GM21526 (cell line): ENCODE measurements at regions not wholly inside any gene's neighbourhood (a gene's known extent, or its start where the extent isn't known, plus 50 kb on each side); places are given as distances from the start of the nearest gene placed in this dataset.

Source experiments
- ATAC-seq: cut with Tn5 transposase; IDR thresholded peaks from one replicate; pipeline ENCODE4 v1.9.1; 2021; ENCODE audit warnings: moderate library complexity; ENCODE audit not compliant: unreplicated experiment, low FRiP score

DNA sequence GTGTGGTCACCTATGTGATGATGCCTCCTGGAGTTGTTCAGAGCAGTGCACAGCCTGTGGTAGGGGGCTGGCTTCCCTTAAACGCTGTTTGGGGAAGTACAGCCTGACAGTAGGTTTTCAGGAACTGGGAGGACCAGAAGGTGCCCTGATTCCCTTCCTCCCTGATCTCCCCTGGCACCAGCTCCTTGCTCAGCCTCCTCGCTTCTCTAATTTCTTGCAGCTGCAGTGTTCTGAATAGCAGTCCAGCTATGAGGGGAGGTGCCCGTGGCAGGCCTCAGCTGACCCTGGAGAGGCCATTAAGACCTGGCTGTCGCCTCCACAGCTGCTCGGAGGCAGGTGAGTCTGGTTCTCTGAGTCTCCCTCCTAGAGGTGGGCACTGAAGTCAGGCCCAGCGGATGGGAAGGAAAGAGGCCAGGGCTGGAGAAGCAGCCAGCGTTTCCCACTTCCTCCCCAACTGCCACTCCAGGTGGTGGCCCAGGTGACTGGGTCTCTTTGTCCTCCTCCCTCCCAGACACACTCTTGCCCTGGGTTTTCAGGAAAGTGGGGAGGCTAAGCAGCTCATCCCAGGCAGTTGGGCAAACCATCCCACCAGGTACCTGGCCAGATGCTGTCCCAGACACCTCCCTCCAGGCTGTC is 52.0 kb upstream of the RPL11 start:
- no peak for ATAC-seq

DNA sequence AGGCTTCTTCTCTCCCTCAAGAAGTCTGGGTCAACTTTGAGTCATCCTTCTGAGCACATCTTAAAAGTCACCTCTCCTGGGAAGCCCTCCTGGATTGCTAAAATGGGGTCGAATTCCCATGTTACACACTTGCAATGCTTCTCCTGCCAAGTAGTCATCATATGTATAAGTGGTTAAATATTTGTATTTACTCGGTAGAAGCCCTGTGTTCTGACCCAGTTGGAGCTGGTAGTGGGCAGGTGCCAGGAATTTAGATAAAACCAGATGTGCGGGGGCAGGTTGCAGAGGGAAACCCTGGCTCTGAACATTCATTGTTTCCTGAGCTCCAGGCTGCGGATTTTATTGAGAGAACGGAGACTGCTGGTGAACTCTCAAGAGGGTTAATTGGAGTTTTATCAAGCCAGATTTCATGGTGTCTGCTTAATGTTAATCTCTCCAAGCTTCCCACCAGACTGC is 52.8 kb upstream of the RPL11 start:
- ATAC-seq = no peak

DNA sequence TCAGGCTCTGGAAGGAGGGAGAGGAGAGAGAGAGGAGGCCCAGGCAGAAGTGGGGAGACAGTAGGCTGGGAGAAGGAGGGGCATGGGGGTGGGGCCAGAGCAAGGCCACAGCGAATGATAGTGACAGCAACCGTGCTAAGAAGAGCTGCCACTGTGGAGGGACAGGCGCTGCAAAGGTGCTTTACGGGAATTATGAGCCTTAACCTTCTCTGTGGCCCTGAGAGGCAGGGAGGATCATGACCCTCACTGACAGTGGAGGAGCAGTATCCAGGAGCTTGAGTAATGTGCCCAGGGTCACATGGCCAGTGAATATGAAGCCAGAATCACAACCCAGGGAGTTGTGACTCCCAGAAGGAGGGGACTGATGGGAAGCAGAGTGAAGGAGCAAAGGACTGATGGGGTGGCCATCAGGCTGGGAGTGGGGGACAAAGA is 53.4 kb upstream of the RPL11 start:
- ATAC-seq = no peak

DNA sequence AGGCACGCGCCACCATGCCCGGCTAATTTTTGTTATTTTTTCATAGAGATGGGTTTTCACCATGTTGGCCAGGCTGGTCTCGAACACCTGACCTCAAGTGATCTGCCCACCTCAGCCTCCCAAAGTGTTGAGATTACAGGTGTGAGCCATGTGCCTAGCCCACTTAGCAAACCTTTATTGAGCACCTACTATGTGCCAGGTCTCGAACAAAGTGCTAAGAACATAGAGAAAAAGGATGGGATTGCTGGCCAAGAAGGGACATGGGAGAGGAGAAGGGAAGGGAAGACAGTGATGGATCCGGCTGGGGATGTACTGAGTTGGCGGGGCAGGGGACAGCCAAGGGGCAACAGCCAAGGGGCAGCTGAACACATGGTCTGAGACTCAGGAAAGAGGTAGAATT is 55.6 kb upstream of the RPL11 start:
- ATAC-seq = no peak

DNA sequence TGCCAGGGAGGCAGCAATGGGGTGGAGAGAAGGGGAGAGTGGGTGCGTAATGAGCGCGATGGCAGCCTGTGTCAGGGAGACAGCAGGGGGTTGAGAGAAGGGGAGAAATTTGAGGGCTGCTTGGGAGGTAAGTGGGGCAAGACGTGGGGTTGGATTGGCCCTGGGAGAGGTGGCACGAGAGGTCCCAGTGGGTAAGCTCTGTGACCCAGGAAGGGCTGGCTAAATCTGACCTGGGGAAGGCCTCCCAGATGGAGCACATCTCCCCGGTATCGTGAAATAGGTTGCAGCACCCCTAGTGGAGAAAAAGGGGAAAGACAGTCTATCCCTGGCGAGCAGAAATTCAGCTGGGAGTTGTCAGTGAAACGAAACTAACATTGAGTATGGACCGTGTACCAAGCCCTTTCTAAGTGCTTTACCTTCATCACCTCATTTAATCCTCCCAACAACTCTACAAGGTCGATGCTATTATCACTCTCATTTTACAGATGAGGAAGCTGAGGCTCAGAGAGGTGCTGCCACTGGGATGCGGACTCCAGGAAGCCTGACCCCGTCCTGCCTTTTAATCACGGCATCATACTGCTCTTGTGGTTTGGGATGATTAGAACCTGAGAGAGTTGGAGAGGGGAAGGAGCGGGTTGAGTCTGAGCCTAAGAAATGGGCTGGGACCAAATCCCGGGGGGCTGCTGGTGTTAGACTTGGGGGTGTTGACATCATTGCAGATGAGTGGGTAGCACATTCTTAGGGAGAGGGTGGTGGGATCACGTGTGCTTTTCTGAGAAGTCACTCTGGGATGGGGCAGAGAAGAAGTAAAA is 56.6 kb upstream of the RPL11 start:
- no peak for ATAC-seq

DNA sequence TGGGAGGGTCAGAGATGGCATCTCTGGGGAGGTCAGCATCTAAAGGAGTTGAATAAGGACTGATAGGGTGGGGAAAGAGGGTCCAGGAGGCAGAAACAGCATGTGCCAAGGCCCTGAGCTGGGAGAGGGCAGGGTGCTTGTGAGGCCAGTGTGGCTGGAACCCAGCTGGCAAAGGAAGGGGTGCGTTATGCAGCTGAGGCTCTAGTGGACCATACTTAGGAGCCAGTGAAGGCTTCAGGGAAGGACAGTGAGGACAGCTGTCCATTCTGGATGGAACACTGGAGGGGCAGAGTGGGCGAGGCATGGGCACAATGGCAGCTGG is 57.1 kb upstream of the RPL11 start:
- no peak for ATAC-seq

DNA sequence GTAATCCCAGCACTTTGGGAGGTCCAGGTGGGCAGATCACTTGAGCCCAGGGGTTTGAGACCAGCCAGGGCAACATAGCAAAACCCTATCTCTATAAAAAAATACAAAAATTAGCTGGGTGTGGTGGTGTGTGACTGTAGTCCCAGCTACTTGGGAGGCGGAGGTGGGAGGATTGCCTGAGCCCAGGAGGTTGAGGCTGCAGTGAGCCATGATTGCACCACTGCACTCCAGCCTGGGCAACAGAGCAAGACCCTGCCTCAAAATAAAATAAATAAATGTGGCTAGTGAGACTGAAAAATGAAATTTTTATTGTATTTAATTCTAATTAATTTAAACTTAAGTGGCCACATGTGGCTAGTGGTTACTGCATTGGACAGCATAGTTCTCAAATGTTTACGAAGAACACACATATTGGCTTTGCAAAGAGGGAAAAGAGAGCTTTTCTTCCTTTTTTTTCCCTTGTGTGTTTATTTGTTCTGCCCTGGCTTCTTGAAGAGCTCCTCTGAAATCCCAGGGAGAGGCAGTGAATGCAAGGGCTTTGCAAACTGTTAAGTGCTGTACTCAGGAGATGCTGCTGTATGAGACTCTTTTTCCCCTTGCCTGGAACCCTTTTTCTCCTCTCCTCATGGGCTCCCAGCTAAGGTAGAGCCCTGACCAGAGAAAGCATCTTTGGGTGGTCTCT is 59.0 kb upstream of the RPL11 start:
- no peak for ATAC-seq

DNA sequence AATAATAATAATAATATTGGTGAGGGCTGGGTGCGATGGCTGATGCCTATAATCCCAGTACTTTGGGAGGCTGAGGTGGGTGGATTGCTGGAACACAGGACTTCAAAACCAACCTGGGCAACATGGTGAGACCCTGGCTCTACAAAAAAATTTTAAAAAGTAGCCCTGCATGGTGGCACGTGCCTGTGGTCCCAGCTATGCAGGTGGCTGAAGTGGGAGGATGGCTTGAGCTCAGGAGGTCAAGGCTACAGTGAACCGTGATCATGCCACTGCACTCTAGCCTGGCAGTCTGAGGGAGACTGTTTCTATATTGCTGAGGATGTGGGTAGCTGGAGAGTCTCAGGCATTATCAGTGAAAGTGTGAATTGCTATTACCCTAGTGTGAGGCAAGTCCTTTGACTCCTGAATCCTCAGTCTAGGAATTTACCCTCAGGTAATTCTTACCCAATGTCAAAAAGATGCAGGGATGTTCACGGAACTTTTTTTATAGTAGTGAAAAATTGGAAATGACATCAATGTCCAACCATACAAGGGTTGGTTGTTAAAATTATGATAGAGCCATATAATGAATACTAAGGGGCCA is 61.8 kb upstream of the RPL11 start:
- no peak for ATAC-seq

DNA sequence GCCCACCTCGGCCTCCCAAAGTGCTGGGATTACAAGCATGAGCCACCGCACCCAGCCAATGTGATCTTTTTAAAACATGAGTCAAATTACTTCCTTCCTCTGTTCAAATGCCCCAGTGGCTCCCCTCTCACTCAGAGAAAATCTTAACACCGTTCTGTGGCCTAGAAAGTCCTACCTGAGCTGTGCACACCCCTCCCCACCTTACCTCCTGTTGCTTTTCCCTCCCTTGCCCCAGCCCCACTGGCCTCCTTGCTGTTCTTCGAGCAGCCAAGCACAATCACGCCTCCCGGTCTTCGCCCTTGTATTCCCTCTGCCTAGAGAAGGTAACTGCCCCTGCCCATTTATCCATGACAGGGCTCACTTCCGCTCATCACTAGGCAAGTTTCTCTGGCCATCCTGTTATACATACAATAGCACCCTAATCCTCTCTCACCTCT is 62.6 kb upstream of the RPL11 start:
- ATAC-seq = no peak

DNA sequence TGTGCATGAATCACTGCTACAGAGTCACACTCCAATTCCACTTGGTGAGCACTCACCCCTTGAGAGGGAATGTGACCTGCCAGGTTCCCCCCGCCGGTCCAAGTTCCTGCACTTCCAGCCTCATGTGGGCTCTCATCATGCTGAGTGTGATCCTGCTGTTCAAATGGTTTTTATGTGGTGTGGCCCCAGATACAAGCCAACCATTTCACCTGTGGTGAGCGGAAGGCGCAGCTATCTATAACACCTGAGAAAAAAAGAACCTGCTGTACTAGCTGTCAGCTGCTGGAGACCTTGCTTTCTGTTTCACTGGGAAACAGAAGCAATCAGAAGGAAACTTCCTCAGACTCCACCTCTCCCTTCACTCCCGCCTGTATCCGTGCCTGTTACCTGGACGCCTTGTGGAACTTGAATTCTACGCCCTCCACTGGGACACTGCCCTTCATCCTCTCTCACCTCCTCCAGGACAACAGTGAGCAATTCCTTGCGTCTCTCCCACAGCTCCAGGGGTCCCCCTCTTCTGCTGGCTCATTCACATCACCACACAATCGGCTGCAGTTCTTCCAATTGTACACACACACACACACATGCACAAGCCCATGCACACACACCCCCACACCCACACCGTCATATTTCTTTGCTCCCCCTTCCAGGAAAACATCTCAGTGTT is 64.4 kb upstream of the RPL11 start:
- ATAC-seq = no peak

DNA sequence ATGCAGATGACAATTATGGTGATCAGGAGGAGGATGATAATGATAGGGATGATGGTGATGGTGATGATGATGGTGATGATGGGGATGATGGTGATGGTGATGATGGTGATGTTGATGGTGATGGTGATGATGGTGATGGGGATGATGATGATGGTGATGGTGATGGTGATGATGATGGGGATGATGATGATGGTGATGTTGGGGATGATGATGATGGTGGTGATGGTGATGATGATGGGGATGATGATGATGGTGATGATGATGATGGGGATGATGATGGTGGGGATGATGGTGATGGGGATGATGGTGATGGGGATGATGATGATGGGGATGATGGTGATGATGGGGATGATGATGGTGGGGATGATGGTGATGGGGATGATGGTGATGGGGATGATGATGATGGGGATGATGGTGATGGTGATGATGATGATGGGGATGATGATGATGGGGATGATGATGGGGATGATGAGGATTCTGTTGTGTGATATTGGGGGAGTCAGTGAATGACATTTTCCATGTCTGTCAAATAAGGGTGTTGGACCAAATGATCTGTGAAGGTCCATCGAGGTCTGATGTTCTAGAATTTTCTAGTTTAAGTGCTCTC is 65.6 kb upstream of the RPL11 start:
- ATAC-seq = no peak

DNA sequence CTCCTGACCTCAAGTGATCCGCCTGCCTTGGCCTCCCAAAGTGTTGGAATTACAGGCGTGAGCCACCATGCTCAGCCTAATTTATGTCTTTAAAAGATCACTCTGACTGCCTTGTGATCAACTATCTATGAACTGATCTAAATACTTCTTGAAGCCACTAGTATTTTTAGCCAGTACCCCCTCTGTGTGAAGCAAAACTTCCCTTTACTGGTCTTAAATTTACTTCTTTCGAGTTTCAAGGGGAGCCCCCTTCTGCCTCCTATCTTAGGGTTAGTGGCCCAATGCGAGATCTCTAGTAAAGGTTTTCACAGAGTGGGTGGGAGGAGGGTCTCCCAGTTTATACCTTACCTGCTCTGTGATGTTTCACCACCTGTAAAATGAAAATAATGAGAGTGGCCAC is 66.1 kb upstream of the RPL11 start:
- ATAC-seq = no peak

DNA sequence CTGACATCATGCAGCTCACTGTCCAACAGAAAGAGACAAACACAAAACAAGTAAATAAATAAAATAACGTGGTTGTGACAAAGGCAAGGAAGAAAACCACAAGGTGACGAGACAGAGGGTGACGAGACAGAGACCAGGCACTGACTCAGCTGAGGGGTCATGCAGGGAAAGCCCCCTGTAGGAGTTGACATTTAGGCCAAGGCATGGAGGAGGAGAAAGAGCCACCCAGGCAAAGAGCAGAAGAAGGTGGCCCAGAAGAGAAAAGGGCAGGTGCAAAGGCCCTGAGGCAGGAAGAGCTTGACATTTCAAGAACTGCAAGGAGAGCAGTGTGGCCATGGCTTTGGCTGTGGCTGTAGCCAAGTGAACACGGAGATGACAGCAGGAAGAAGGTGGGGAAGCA is 65.1 kb upstream of the ID3 start:
- ATAC-seq = no peak

DNA sequence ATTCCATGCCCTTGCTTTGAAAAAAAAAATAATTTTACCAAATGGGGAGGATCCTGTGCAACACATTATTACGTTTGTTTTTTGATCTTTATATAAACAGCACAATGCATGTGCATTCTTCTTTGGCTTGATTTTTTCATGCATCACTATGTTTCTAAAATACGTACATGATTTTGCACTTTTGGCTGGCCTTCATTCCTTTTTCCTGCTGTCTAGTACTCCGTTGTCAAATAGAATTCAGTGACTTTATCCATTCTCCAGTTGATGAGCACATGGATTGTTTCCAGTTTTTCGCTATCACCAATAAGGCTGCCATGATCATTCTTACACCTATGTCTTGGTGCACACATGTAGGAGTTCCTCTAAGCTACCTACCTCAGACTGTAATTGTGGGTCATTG is 63.0 kb upstream of the ID3 start:
- ATAC-seq = no peak

DNA sequence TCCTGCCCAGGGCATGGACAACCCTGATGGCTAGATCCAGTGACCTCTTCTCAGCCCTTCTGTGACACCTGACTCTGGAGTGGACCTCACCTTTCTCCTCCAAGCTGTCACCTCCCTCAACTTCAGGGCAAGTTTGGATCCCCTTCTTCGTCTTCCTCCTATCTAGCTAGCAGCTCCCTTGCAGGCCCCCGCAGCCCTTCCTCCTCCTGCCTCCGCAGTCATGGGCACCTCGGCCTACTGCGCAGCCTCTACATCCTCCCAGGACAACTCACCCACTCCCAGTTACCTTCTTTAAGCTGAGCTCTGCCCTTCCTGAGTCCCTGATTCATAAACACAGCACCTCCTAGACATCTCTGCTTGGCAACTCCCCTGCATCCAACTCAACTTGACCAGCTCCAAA is 61.3 kb upstream of the ID3 start:
- no peak for ATAC-seq

DNA sequence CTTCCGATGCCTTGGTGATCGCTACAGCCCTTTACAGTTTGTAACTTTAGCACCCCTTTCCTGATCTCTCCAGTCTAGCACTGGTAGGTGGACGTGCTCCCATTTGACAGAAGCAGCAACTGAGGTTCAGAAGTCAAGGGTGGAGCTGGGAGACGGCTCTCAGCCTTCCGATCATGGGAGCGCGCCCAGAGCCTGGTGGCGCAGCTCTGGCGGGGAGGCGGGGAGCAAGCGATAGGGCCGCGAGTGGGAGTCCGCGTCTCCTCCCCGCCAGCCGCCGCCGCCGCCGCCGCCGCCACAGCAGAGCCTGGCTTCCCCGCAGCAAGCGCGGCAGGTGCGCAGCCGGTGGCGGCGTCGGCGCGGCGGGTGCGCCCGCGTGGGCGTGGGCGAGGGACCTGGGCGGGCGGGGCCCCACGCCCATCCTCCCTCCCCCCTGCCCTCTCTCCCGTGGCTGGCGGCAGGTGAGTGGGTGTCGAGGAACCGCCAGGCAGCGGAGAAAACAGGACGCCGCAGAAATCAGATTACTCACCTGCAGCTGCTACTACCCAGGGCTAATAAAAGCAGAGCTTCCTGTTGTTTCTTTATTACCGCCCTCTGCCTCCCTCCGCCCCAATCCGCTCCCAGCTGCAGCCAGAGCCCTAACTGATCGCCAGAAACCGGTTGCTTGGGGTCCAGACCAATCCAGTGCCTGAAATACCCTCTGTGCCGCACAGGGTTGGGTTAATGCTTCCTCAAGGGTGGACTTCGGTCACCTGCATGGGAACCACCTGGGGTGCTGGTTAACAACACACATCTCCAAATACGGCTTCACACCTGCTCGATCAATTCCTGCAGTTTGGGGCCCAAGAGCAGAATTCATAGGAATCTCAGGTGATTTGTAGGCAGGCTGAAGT is 60.2 kb upstream of the ID3 start:
- peak; percentile 60 for ATAC-seq

DNA sequence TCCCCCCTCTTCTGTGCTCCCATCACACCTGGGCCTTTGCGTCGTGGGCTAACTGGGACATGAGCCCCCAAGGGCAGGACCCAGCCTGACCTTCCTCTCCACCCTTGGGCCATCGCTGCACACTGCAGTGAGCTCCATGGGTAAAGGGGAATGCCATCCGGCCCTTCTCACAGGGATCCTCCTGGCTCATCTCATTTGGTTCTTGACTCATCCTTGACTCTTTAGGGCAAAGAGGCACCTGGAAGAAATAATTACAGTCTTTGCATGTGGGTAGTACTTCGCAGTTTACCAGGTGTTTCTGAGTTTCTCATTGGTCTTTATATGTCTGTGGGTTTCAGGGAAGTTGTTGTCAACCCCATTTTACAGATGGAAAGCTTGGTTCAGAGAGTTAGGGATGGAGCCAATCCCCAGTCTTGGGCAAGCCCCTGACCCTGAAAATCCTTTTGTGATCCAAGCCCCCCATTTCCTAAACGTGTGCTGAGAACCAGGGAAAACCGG is 59.3 kb upstream of the ID3 start:
- ATAC-seq = no peak

DNA sequence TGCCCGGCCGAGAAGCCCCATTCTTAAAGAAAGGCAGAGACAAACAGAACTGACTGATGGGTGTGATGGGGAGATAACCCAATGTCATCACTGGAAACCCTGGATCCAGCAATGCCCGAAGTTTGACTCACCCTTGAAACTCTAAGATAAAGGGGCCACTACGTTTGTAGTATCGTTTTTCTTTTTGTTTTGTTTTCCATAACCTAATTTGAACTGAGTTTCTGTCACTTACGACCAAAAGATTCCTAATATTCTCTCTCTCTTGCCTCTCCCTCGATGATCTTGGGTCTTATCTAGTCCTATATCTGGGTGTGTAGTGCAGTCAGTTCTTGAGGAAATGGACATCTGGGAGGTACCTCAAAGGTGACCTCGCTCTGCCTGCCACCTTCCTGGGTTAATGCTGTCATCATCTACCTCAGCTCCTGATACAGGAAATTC is 57.8 kb upstream of the ID3 start:
- no peak for ATAC-seq

DNA sequence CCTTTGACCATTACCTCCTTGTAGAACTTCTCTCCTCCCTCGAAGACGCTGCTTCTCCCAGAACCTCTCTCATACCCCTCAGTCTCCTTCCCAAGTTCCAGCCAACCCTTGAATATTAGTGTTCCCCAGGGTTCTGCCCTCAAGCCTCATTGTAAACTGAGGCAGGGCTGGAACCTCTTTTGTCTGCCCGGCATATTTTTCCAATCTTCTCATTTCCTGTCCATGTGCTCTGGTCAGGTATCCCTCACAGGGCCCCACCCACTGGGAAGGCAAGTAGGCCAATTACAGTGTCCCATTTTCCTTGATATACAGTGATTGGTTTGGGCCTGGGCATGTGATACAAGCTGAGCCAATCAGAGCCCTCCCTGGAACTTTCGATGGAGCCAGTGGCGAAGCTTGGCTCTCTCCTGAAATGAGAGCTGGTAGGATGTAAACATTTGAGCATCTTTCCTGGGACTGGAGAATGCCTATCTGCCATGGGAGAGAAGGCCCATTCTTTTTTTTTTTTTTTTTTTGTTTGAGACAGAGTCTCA is 57.1 kb upstream of the ID3 start:
- no peak for ATAC-seq
